HEK293T (cell line): ENCODE measurements at regions not wholly inside any gene's neighbourhood (a gene's known extent, or its start where the extent isn't known, plus 50 kb on each side); places are given as distances from the start of the nearest gene placed in this dataset.

Experiments used
- CTCF ChIA-PET: fragments of 350-600 bp; formaldehyde crosslinking; extraction: SDS; loops from one replicate; lab custom pipeline; 2021; ENCODE audit warnings: antibody characterized with exemption, inconsistent platforms; lab: Yijun Ruan, JAX
- POLR2A ChIA-PET: fragments of 350-600 bp; formaldehyde crosslinking; extraction: SDS; loops from one replicate; lab custom pipeline; 2020; ENCODE audit warnings: antibody characterized with exemption, inconsistent platforms; lab: Yijun Ruan, JAX
- DNase-seq: peaks from one replicate; pipeline ENCODE4 v3.0.0; 2012; ENCODE audit warnings: mixed read lengths; ENCODE audit errors: extremely low spot score
- ARNT ChIP-seq: fragments of 450-650 bp; IDR thresholded peaks from 2 replicates; pipeline ENCODE4 v1.6.1; 2017; ENCODE audit warnings: mild to moderate bottlenecking
- BHLHE40 ChIP-seq: fragments of 450-650 bp; IDR thresholded peaks from 2 replicates; pipeline ENCODE4 v1.6.1; 2016; ENCODE audit warnings: mild to moderate bottlenecking, moderate library complexity, borderline replicate concordance
- CTBP1 ChIP-seq: fragments of 450-650 bp; IDR thresholded peaks from 2 replicates; pipeline ENCODE4 v1.6.1; 2016; ENCODE audit warnings: borderline replicate concordance
- ELF4 ChIP-seq: fragments of 450-650 bp; IDR thresholded peaks from 2 replicates; pipeline ENCODE4 v1.6.1; 2017; ENCODE audit warnings: antibody characterized with exemption
- FOXA1 ChIP-seq: fragments of 450-650 bp; IDR thresholded peaks from 2 replicates; pipeline ENCODE4 v1.6.1; 2016; ENCODE audit warnings: mild to moderate bottlenecking
- FOXK2 ChIP-seq: fragments of 450-650 bp; IDR thresholded peaks from 2 replicates; pipeline ENCODE4 v1.6.1; 2016; ENCODE audit warnings: mild to moderate bottlenecking
- FOXM1 ChIP-seq: fragments of 450-650 bp; IDR thresholded peaks from 2 replicates; pipeline ENCODE4 v1.6.1; 2017; ENCODE audit warnings: mild to moderate bottlenecking, borderline replicate concordance
- HDGF ChIP-seq: fragments of 450-650 bp; IDR thresholded peaks from 2 replicates; pipeline ENCODE4 v1.6.1; 2017; ENCODE audit warnings: antibody characterized with exemption, borderline replicate concordance
- L3MBTL2 ChIP-seq: fragments of 450-650 bp; conservative IDR thresholded peaks from 2 replicates; pipeline ENCODE4 v1.6.1; 2016; ENCODE audit warnings: mild to moderate bottlenecking
- LEF1 ChIP-seq: fragments of 450-650 bp; IDR thresholded peaks from 2 replicates; pipeline ENCODE4 v1.6.1; 2017; ENCODE audit warnings: mild to moderate bottlenecking, borderline replicate concordance
- NFRKB ChIP-seq: fragments of 450-650 bp; IDR thresholded peaks from 2 replicates; pipeline ENCODE4 v1.6.1; 2016; ENCODE audit warnings: mild to moderate bottlenecking, moderate library complexity
- PKNOX1 ChIP-seq: fragments of 450-650 bp; IDR thresholded peaks from 2 replicates; pipeline ENCODE4 v1.6.1; 2016
- SP1 ChIP-seq: fragments of 450-650 bp; IDR thresholded peaks from 2 replicates; pipeline ENCODE4 v1.6.1; 2017
- SUZ12 ChIP-seq: fragments of 450-650 bp; IDR thresholded peaks from 2 replicates; pipeline ENCODE4 v1.6.1; 2016; ENCODE audit warnings: mild to moderate bottlenecking
- TARDBP ChIP-seq: fragments of 450-650 bp; IDR thresholded peaks from 2 replicates; pipeline ENCODE4 v1.6.1; 2016
- ZNF384 ChIP-seq: fragments of 450-650 bp; IDR thresholded peaks from 2 replicates; pipeline ENCODE4 v1.6.1; 2016

GRCh38 chr13:74647211-74647610 is 513.0 kb upstream of the KLF12 start:
- ChIA-PET CTCF (interaction anchor here (0.7 kb wide), 1 partner anchor 181 kb away, joined by 3 read pairs; no protein-coding TSS in a partner anchor), POLR2A (no interaction called here)
- DNase-seq, result no peak
- TF ChIP-seq BHLHE40, result no peak
- TF ChIP-seq TARDBP, result no peak

GRCh38 chr13:74646091-74646490 is 511.9 kb upstream of the KLF12 start:
- CTCF ChIA-PET, result no interaction called here

GRCh38 chr13:74645586-74645985 is 511.4 kb upstream of the KLF12 start:
- ChIA-PET POLR2A (no interaction called here), CTCF (no interaction called here)
- DNase-seq, result no peak
- TF ChIP-seq ZNF384 (no peak), FOXA1 (no peak), TARDBP (no peak), FOXM1 (no peak), NFRKB (no peak), FOXK2 (no peak), BHLHE40 (no peak), L3MBTL2 (no peak), ARNT (no peak), ELF4 (no peak)

More at GRCh38 chr13:74646091-74646490, 511.9 kb upstream of the KLF12 start:
- POLR2A ChIA-PET, result no interaction called here
- TF ChIP-seq FOXM1 (no peak), ZNF384 (no peak), SUZ12 (no peak), NFRKB (no peak), PKNOX1 (no peak), FOXA1 (no peak), TARDBP (no peak), LEF1 (no peak), HDGF (no peak), ELF4 (no peak), CTBP1 (no peak), L3MBTL2 (no peak), BHLHE40 (no peak)
- DNase-seq, result no peak

- DNase-seq, result no peak
- ChIA-PET CTCF (interaction anchor here (0.6 kb wide), 1 partner anchor 20 kb away, joined by 3 read pairs; no protein-coding TSS in a partner anchor), POLR2A (no interaction called here)
- TF ChIP-seq HDGF (no peak), LEF1 (no peak), FOXM1 (no peak), ARNT (no peak), BHLHE40 (no peak), ELF4 (no peak), TARDBP (no peak)
Measured at GRCh38 chr13:74644229-74644628, 510.0 kb upstream of the KLF12 start.

GRCh38 chr13:74641586-74641985 is 507.4 kb upstream of the KLF12 start:
- TF ChIP-seq BHLHE40 (no peak), ZNF384 (no peak), TARDBP (no peak), ARNT (no peak), CTBP1 (no peak), HDGF (no peak), NFRKB (no peak), PKNOX1 (no peak), FOXM1 (no peak), SP1 (no peak)
- CTCF ChIA-PET, result no interaction called here
- DNase-seq, result no peak
- POLR2A ChIA-PET, result no interaction called here

GRCh38 chr13:74633734-74634133 is 499.5 kb upstream of the KLF12 start:
- ChIA-PET POLR2A (no interaction called here), CTCF (no interaction called here)
- no peak for TF ChIP-seq SP1
- TF ChIP-seq FOXM1, result no peak
- no peak for TF ChIP-seq ELF4
- TF ChIP-seq FOXA1, result no peak
- no peak for TF ChIP-seq TARDBP
- no peak for TF ChIP-seq LEF1
- TF ChIP-seq FOXK2, result no peak
- no peak for TF ChIP-seq CTBP1
- no peak for TF ChIP-seq ZNF384
- no peak for TF ChIP-seq BHLHE40
- no peak for TF ChIP-seq L3MBTL2
- no peak for TF ChIP-seq NFRKB
- no peak for DNase-seq

- no peak for DNase-seq
- ChIA-PET POLR2A (no interaction called here), CTCF (no interaction called here)
- TF ChIP-seq LEF1, result no peak
- no peak for TF ChIP-seq PKNOX1
- no peak for TF ChIP-seq ARNT
- TF ChIP-seq CTBP1, result no peak
- no peak for TF ChIP-seq SP1
- no peak for TF ChIP-seq SUZ12
- no peak for TF ChIP-seq BHLHE40
Measured at GRCh38 chr13:74629985-74630384, 495.8 kb upstream of the KLF12 start.
